Heart left ventricle (tissue), 16 donors: ENCODE measurements at regions not wholly inside any gene's neighbourhood (a gene's known extent, or its start where the extent isn't known, plus 50 kb on each side); places are given as distances from the start of the nearest gene placed in this dataset.

ENCODE experiments used
- ATAC-seq, 4 donors: fragments of 200-7000 bp; cut with Tn5 transposase; one replicate each; pipeline ENCODE4 v1.9.1; 2020 to 2022; ENCODE audit warnings: moderate library complexity in 4 of 4, mild to moderate bottlenecking in 3 of 4, moderate number of reproducible peaks in 1 of 4
- DNase-seq, 5 donors: peaks; one replicate each; pipeline ENCODE4 v3.0.0-alpha.2; 2020
- H3K27ac ChIP-seq, 12 donors: fragments of 200-600 bp; sonication (generic) in 4 of 12; one replicate each; pipeline versions ENCODE4 v1.5.0 to v1.8.0; 2016 to 2022; ENCODE audit warnings: mild to moderate bottlenecking in 2 of 12
- H3K27me3 ChIP-seq, 9 donors: fragments of 200-600 bp; sonication (generic) in 2 of 9; one replicate each; pipeline versions ENCODE4 v1.5.1 to v1.8.0; 2016 to 2022; ENCODE audit warnings: mild to moderate bottlenecking in 3 of 9
- H3K36me3 ChIP-seq, 9 donors: fragments of 200-600 bp; sonication (generic) in 2 of 9; one replicate each; pipeline versions ENCODE4 v1.5.0 to v1.8.0; 2018 to 2022; ENCODE audit warnings: mild to moderate bottlenecking in 2 of 9
- H3K4me1 ChIP-seq, 12 donors: fragments of 200-600 bp; sonication (generic) in 4 of 12; one replicate each; pipeline versions ENCODE4 v1.5.0 to v1.8.0; 2016 to 2022; ENCODE audit warnings: mild to moderate bottlenecking in 3 of 12
- H3K4me3 ChIP-seq, 12 donors: fragments of 200-600 bp; sonication (generic) in 4 of 12; one replicate each; pipeline versions ENCODE4 v1.5.0 to v1.8.0; 2017 to 2022; ENCODE audit warnings: mild to moderate bottlenecking in 9 of 12, moderate library complexity in 4 of 12
- H3K9me3 ChIP-seq, 12 donors: fragments of 200-600 bp; sonication (generic) in 4 of 12; one replicate each; pipeline versions ENCODE4 v1.5.0 to v1.8.0; 2016 to 2022; ENCODE audit warnings: mild to moderate bottlenecking in 1 of 12
- POLR2A ChIP-seq, 2 donors: fragments of 450-650 bp; IDR thresholded peaks; one replicate each; pipeline ENCODE4 v1.6.1; 2017; ENCODE audit warnings: antibody characterized with exemption in 2 of 2, mild to moderate bottlenecking in 2 of 2, moderate library complexity in 2 of 2
- whole genome bisulfite sequencing, 4 donors: extraction: QIAGEN DNeasy Blood & Tissue Kit in 2 of 4; methylation state at CpG; one replicate each; pipeline versions ENCODE4 v1.1.5 to v1.1.7; 2013 to 2018; 5-methylcytosine and 5-hydroxymethylcytosine counted together
- intact Hi-C, 10 donors: fragments of 100-400 bp; cut with DNase I; formaldehyde crosslinking; loops; one replicate each; pipeline versions ENCODE4 v1.11.1 to v1.14.2; 2022
- TF ChIP-seq, protein P1 (sequence below), 12 donors: fragments of 200-600 bp; sonication (generic) in 4 of 12; IDR thresholded peaks; one replicate each; pipeline versions ENCODE4 v1.5.0 to v1.8.0; 2018 to 2022; ENCODE audit warnings: antibody characterized with exemption in 12 of 12, mild to moderate bottlenecking in 5 of 12
- donor health status: ischemic (EF 13 %, LVEDD 7.1; RV severe dilation, severe dysfunction).
- donor health status: healthy with polysubstance abuse.
- donor health status: DM: no; HTN: yes; CAD: no.
- donor health status: DM: no; HTN: no; CAD: no.
- donor health status: ischemic (EF 25% LVEDD 6.9; RV normal size, moderate dysfunction).
- donor health status: ischemic (EF 25% LVEDD 5.7; RV mildly dilated, moderate dysfunction).
- donor health status: healthy.
- donor health status: DM: yes; HTN: yes; CAD: no.
- donor health status: ischemic (EF 35%, LVEDD 5.7; RV mildly dilated, moderate dysfunction).
- donor health status: nonischemic (EF 11% LVEDD 7.7; RV severe dilation, severe dysfunction).
- donor health status: DM: yes; HTN: yes; CAD: no.
- donor health status: PGD.
- donor health status: ischemic (EF 29% LVEDD 5.4; RV normal size, mild dysfunction).
- donor health status: nonischemic (EF 23%, LVEDD 6.1; RV moderate dilation, normal function).

GRCh38 chr5:117082977-117083376 lies 508.4 kb upstream of the SEMA6A start:
- intact Hi-C loops, result no loop called here
- WGBS, 4 donors, result 50 to 71% (median 56%) methylated on average over 1 of the region's 1 CpG
- no peak for ATAC-seq
- Histone ChIP-seq H3K4me1 (no peaks in the 10 kb centered on the region), H3K27me3 (no peaks in the 10 kb centered on the region), H3K4me3 (no peak overlapping the region), H3K9me3 (no peaks in the 10 kb centered on the region), H3K27ac (no peak overlapping the region), H3K36me3 (no peaks in the 10 kb centered on the region)
- no peak for DNase-seq
- no peak for TF ChIP-seq POLR2A (IDR thresholded peaks at IDR 0.05)
- TF ChIP-seq, protein P1, sequence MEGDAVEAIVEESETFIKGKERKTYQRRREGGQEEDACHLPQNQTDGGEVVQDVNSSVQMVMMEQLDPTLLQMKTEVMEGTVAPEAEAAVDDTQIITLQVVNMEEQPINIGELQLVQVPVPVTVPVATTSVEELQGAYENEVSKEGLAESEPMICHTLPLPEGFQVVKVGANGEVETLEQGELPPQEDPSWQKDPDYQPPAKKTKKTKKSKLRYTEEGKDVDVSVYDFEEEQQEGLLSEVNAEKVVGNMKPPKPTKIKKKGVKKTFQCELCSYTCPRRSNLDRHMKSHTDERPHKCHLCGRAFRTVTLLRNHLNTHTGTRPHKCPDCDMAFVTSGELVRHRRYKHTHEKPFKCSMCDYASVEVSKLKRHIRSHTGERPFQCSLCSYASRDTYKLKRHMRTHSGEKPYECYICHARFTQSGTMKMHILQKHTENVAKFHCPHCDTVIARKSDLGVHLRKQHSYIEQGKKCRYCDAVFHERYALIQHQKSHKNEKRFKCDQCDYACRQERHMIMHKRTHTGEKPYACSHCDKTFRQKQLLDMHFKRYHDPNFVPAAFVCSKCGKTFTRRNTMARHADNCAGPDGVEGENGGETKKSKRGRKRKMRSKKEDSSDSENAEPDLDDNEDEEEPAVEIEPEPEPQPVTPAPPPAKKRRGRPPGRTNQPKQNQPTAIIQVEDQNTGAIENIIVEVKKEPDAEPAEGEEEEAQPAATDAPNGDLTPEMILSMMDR (IDR thresholded peaks at IDR 0.05), result no peak

DNA sequence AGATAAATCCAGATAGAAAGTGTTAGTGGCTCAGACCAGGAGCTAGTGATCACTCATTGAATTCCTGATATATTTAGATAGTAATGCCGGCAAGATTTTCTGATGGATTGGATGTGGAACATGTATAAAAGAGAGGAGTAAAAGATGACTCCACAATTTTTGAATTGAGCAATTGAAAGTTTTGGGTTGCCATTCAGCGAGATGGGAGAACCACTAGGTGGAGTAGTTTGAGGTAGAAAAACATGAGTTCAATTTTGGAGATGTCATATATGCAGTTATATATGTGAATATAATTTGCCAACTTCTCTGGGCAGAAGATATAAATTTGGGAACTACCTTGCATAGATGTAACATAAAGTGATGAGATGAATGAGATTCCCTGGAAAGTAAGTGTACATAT lies 502.5 kb upstream of the SEMA6A start:
- intact Hi-C loops, result no loop called here
- no peak for DNase-seq
- 78 to 86% (median 85%) methylated on average over 2 of the region's 2 CpGs for WGBS, 4 donors
- Histone ChIP-seq H3K4me3 (no peak overlapping the region), H3K36me3 (no peaks in the 10 kb centered on the region), H3K4me1 (no peaks in the 10 kb centered on the region), H3K9me3 (peaks cover 0 to 6% (median 0%) of the 10 kb centered on the region in 12 donors), H3K27me3 (no peaks in the 10 kb centered on the region), H3K27ac (no peak overlapping the region)
- TF ChIP-seq POLR2A (IDR thresholded peaks at IDR 0.05), result no peak
- TF ChIP-seq, protein P1 (IDR thresholded peaks at IDR 0.05), result peak in 11 of 12 donors; percentile 4 to 49 (median 30)
- ATAC-seq, result no peak

DNA sequence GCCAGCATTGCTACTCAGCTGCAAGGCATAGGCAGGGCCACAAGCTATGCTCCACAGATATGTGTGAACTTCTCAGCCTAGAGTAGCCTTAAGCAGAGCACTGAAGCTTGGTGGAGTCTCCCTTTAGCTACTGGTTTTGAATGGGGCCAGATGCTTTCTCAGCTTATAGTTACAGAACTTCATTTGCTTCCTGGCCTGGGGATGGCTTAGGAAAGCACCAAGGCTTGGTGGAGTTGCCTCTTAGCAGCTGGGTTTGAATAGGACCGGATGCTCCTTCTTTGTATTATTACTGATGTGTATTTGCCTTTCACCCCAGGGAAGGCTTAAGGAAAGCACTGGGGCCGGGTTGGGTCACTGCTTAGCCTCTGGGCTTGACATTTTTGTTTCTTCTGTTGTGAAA lies 497.8 kb upstream of the SEMA6A start:
- H3K9me3 ChIP-seq, result peaks cover 0 to 35% (median 3%) of the 10 kb centered on the region in 12 donors
- 81 to 88% (median 85%) methylated on average over 2 of the region's 2 CpGs for WGBS, 4 donors
- no peak for DNase-seq
- intact Hi-C loops, result no loop called here
- no peak overlapping the region for H3K27ac ChIP-seq
- H3K4me1 ChIP-seq, result no peaks in the 10 kb centered on the region
- ATAC-seq, result no peak
- H3K4me3 ChIP-seq, result no peak overlapping the region
- TF ChIP-seq, protein P1 (IDR thresholded peaks at IDR 0.05), result no peak
- no peak for TF ChIP-seq POLR2A (IDR thresholded peaks at IDR 0.05)
- H3K36me3 ChIP-seq, result no peaks in the 10 kb centered on the region
- H3K27me3 ChIP-seq, result no peaks in the 10 kb centered on the region

GRCh38 chr5:117065800-117066199 lies 491.2 kb upstream of the SEMA6A start:
- ATAC-seq, result no peak
- Histone ChIP-seq H3K27ac (no peak overlapping the region), H3K4me1 (no peaks in the 10 kb centered on the region), H3K9me3 (peaks cover 0 to 18% (median 2%) of the 10 kb centered on the region in 12 donors), H3K27me3 (no peaks in the 10 kb centered on the region), H3K4me3 (no peak overlapping the region), H3K36me3 (no peaks in the 10 kb centered on the region)
- DNase-seq, result no peak
- intact Hi-C loops, result no loop called here
- WGBS, 4 donors, result 74 to 91% (median 81%) methylated on average over 1 of the region's 1 CpG
- TF ChIP-seq, protein P1 (IDR thresholded peaks at IDR 0.05), result no peak
- TF ChIP-seq POLR2A (IDR thresholded peaks at IDR 0.05), result no peak
